PC-3 (cell line): ENCODE measurements at regions not wholly inside any gene's neighbourhood (a gene's known extent, or its start where the extent isn't known, plus 50 kb on each side); places are given as distances from the start of the nearest gene placed in this dataset.

Experiments
- ATAC-seq: fragments of 200-7000 bp; cut with Tn5 transposase; 2 replicates; pipeline ENCODE4 v1.9.1; 2020; ENCODE audit warnings: mild to moderate bottlenecking, moderate library complexity
- BruUV-seq: library from RNA; stranded (reverse); fragments of 400-500 nt; replicated peaks from 2 replicates; lab custom pipeline; 2021; lab: Mats Ljungman, UMichigan
- CTCF ChIA-PET: fragments of 300-600 bp; sonication (Branson Sonifier 250); formaldehyde crosslinking; loops from one replicate; lab custom pipeline; 2022; ENCODE audit warnings: antibody characterized with exemption; lab: Charles Lee
- POLR2A ChIA-PET: fragments of 300-600 bp; sonication (Branson Sonifier 250); formaldehyde crosslinking; loops from one replicate; lab custom pipeline; 2022; ENCODE audit warnings: antibody characterized with exemption; ENCODE audit not compliant: unreplicated experiment; lab: Charles Lee
- DNase-seq: peaks from one replicate; pipeline ENCODE4 v3.0.0-alpha.2; 2015
- H2AFZ ChIP-seq: fragments of 300-600 bp; sonication (generic); 2 replicates; pipeline ENCODE4 v1.6.0; 2016; ENCODE audit warnings: antibody characterized with exemption, low read length
- H3F3A ChIP-seq: fragments of 300-600 bp; sonication (generic); one replicate; pipeline ENCODE4 v1.6.0; 2017; ENCODE audit warnings: antibody characterized with exemption, low read length, control low read depth, mild to moderate bottlenecking; ENCODE audit not compliant: unreplicated experiment
- H3K27ac ChIP-seq: fragments of 300-600 bp; sonication (generic); 2 replicates; pipeline ENCODE4 v1.5.1; 2016; ENCODE audit warnings: mild to moderate bottlenecking, low read length
- H3K27me3 ChIP-seq: fragments of 300-600 bp; sonication (generic); 2 replicates; pipeline ENCODE4 v1.6.1; 2016; ENCODE audit warnings: low read length, mixed read lengths
- H3K36me3 ChIP-seq: fragments of 300-600 bp; sonication (generic); 2 replicates; pipeline ENCODE4 v1.6.1; 2016; ENCODE audit warnings: low read depth, mixed run types, low read length, mixed read lengths
- H3K4me1 ChIP-seq: fragments of 300-600 bp; sonication (generic); 2 replicates; pipeline ENCODE4 v1.5.1; 2016; ENCODE audit warnings: low read length; ENCODE audit not compliant: insufficient read depth
- H3K4me2 ChIP-seq: fragments of 300-600 bp; sonication (generic); 2 replicates; pipeline ENCODE4 v1.6.0; 2016; ENCODE audit warnings: low read length
- H3K4me3 ChIP-seq: fragments of 300-600 bp; sonication (generic); 2 replicates; pipeline ENCODE4 v1.5.1; 2016; ENCODE audit warnings: mild to moderate bottlenecking, low read length, mixed read lengths
- H3K79me2 ChIP-seq: fragments of 300-600 bp; sonication (generic); 2 replicates; pipeline ENCODE4 v1.6.1; 2017; ENCODE audit warnings: low read length, mixed read lengths
- H3K9ac ChIP-seq: fragments of 300-600 bp; sonication (generic); 2 replicates; pipeline ENCODE4 v1.6.0; 2016; ENCODE audit warnings: mild to moderate bottlenecking, low read length
- H3K9me2 ChIP-seq: fragments of 300-600 bp; sonication (generic); replicated peaks from 2 replicates; pipeline ENCODE4 v1.6.1; 2016; ENCODE audit warnings: mixed run types, low read length, mixed read lengths
- H3K9me3 ChIP-seq: fragments of 300-600 bp; sonication (generic); 2 replicates; pipeline ENCODE4 v1.6.1; 2016; ENCODE audit warnings: low read length, mixed read lengths
- H4K20me1 ChIP-seq: fragments of 300-600 bp; sonication (generic); 2 replicates; pipeline ENCODE4 v1.6.1; 2016; ENCODE audit warnings: low read length, mixed read lengths
- CTCF ChIP-seq: fragments of 300-600 bp; sonication (generic); conservative IDR thresholded peaks from 2 replicates; pipeline ENCODE4 v1.5.1; 2017; ENCODE audit warnings: antibody characterized with exemption, low read depth, mild to moderate bottlenecking, low read length
- EZH2 ChIP-seq: fragments of 300-600 bp; sonication (generic); IDR thresholded peaks from one replicate; pipeline ENCODE4 v1.6.1; 2017; ENCODE audit warnings: antibody characterized with exemption, mild to moderate bottlenecking, low read length; ENCODE audit not compliant: unreplicated experiment
- EZH2phosphoT487 ChIP-seq: fragments of 300-600 bp; sonication (generic); IDR thresholded peaks from 2 replicates; pipeline ENCODE4 v1.6.1; 2018; ENCODE audit warnings: mild to moderate bottlenecking, antibody characterized with exemption, low read length, borderline replicate concordance
- intact Hi-C: fragments of 100-400 bp; cut with micrococcal nuclease; formaldehyde crosslinking; loops from 2 replicates; pipeline ENCODE4 v1.9.0; 2023

DNA sequence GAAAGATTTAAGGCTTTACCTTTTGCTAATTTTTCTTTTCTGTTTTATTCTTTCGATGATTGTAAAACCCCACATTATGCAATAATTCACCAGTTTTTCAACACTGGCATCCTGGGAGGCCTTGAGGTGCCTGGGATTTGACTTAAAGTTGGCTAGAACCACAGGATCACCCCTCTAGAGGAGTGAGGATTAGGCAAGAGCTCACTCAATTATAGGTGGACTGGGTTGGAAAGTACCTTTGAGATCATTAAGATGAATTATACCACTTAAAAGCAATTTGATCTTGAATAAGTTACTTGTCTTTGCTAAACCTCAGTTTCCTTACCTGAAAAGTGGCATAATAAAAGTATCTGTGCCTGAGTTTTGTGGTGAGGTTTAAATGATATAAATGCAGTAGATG lies 212.8 kb upstream of the TPRG1 start:
- no peak overlapping the region for H3K4me2 ChIP-seq
- H3K9me3 ChIP-seq = no peaks in the 10 kb centered on the region
- no TSS peak for BruUV-seq
- no peak overlapping the region for H2AFZ ChIP-seq
- no peak overlapping the region for H3K27ac ChIP-seq
- CTCF ChIA-PET = no interaction called here
- no peaks in the 10 kb centered on the region for H3K9me2 ChIP-seq
- POLR2A ChIA-PET = interaction anchor here (0.6 kb wide), 1 partner anchor 180 kb away, joined by 4 read pairs; no protein-coding TSS in a partner anchor
- H3K79me2 ChIP-seq = no peaks in the 10 kb centered on the region
- H3F3A ChIP-seq = no peaks in the 10 kb centered on the region
- no peaks in the 10 kb centered on the region for H3K4me1 ChIP-seq
- no peaks in the 10 kb centered on the region for H3K36me3 ChIP-seq
- no peak overlapping the region for H3K9ac ChIP-seq
- intact Hi-C loops = loop anchor here (5.0 kb wide), 1 partner anchor 273 kb away; no protein-coding TSS in a partner anchor
- no peak for ATAC-seq
- no peak for DNase-seq
- no peaks in the 10 kb centered on the region for H4K20me1 ChIP-seq
- TF ChIP-seq EZH2 (no peak), CTCF (no peak), EZH2phosphoT487 (no peak)
- no peak overlapping the region for H3K4me3 ChIP-seq
- H3K27me3 ChIP-seq = no peaks in the 10 kb centered on the region

DNA sequence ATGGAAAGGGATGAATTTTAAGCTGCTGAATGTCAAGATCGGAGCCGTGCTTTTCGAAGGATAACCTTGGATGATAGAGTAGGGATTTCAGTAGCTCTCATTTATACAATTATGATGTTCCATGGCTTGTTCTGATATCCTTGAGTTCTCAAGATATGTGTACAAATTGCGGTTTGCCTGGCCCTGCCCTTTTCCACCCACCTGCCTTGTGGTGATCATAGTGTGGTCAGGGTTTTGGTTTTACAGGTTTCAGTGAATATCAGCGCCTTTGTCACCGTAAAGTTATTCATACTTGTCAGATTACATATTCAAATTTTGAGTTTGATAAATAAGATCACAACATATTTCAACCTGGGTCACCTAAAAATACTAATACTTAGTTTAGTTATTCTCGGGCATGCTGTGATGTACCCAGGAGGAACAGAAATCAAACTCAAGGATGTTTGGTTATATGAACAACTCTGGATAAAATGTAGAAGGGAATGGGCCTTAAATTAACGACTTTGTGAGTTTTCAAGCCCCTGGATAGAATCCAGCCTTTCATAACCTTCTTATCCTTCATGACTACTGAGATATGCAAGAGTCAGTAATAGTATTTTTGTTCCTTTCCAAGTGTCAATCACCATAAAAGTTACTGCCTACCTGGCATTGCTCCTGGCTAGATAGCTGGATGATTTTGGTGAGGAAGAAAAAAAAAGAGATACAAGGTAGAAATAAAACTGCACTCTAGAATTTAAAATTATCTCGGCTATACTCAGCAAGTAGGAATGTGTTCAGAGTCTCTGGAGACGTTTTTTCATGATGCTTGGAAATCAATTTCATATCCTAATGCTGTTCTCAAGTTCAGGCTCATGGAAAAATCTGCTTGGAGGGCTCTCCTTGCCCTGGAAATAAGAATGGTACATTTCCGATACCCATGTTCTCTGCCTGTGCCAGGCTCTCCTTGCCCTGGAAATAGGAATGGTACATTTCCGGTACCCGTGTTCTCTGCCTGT lies 209.2 kb upstream of the TPRG1 start:
- H3K4me3 ChIP-seq = no peak overlapping the region
- no peaks in the 10 kb centered on the region for H3K9me3 ChIP-seq
- no peak overlapping the region for H3K27ac ChIP-seq
- H3K9me2 ChIP-seq = no peaks in the 10 kb centered on the region
- no peak overlapping the region for H3K9ac ChIP-seq
- no peaks in the 10 kb centered on the region for H3K27me3 ChIP-seq
- POLR2A ChIA-PET = no interaction called here
- no peak overlapping the region for H2AFZ ChIP-seq
- intact Hi-C loops = no loop called here
- no peaks in the 10 kb centered on the region for H3K4me1 ChIP-seq
- DNase-seq = no peak
- no peak overlapping the region for H3K4me2 ChIP-seq
- TF ChIP-seq EZH2phosphoT487 = no peak
- no peak for TF ChIP-seq CTCF
- TF ChIP-seq EZH2 = no peak
- H3K79me2 ChIP-seq = no peaks in the 10 kb centered on the region
- no peaks in the 10 kb centered on the region for H3F3A ChIP-seq
- H4K20me1 ChIP-seq = no peaks in the 10 kb centered on the region
- ATAC-seq = no peak
- no TSS peak for BruUV-seq
- CTCF ChIA-PET = interaction anchor here (0.7 kb wide), 1 partner anchor 131 kb away, joined by 20 read pairs; no protein-coding TSS in a partner anchor
- no peaks in the 10 kb centered on the region for H3K36me3 ChIP-seq

DNA sequence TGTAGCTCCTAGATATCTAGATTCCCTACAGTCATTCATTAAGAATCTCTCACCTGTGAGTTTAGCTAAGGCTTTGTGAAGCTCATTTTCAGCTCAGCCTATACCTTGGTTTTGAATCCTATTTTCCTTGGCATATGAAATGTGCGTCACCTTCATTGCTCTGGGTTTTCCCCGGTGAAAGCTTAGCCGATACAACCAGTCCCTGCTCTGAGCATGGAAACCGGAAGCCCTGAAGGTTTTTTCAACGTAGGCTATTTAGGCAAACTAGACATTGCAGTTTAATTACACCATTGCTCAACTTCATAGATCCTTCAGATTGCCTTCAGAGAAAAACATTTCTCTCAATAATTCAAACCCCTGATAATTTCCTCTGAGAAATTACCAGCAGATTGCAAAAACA lies 206.8 kb upstream of the TPRG1 start:
- BruUV-seq = no TSS peak
- Histone ChIP-seq H3K27me3 (no peaks in the 10 kb centered on the region), H3K79me2 (no peaks in the 10 kb centered on the region), H3K4me3 (no peak overlapping the region), H2AFZ (no peak overlapping the region), H3K27ac (no peak overlapping the region), H4K20me1 (no peaks in the 10 kb centered on the region), H3K36me3 (no peaks in the 10 kb centered on the region), H3K9ac (no peak overlapping the region), H3K4me1 (no peaks in the 10 kb centered on the region), H3F3A (no peaks in the 10 kb centered on the region), H3K9me3 (no peaks in the 10 kb centered on the region), H3K4me2 (no peak overlapping the region), H3K9me2 (no peaks in the 10 kb centered on the region)
- TF ChIP-seq EZH2phosphoT487 (no peak), EZH2 (no peak), CTCF (no peak)
- DNase-seq (no peak), ATAC-seq (no peak)
- ChIA-PET POLR2A (no interaction called here), CTCF (no interaction called here)
- intact Hi-C loops = loop anchor here (2.0 kb wide), 1 partner anchor 180 kb away; no protein-coding TSS in a partner anchor
